KMS-11 (cell line): ENCODE measurements at regions not wholly inside any gene's neighbourhood (a gene's known extent, or its start where the extent isn't known, plus 50 kb on each side); places are given as distances from the start of the nearest gene placed in this dataset.

Experiments used
- H2AFZ ChIP-seq: fragments of 200-600 bp; sonication (generic); 2 replicates; pipeline ENCODE4 v1.6.1; 2016; ENCODE audit warnings: antibody characterized with exemption, mixed run types, low read depth
- H3K27ac ChIP-seq: fragments of 200-600 bp; sonication (generic); 2 replicates; pipeline ENCODE4 v1.6.1; 2016; ENCODE audit warnings: mild to moderate bottlenecking, mixed run types
- H3K27me3 ChIP-seq: fragments of 200-600 bp; sonication (generic); 2 replicates; pipeline ENCODE4 v1.6.1; 2017; ENCODE audit warnings: mild to moderate bottlenecking, low read depth, mixed run types, moderate library complexity; ENCODE audit not compliant: insufficient read depth
- H3K36me3 ChIP-seq: fragments of 200-600 bp; sonication (generic); 2 replicates; pipeline ENCODE4 v1.6.1; 2017; ENCODE audit warnings: mild to moderate bottlenecking, mixed run types; ENCODE audit not compliant: insufficient read depth
- H3K4me1 ChIP-seq: fragments of 200-600 bp; sonication (generic); 2 replicates; pipeline ENCODE4 v1.6.1; 2016; ENCODE audit warnings: mild to moderate bottlenecking, low read depth, mixed run types; ENCODE audit not compliant: poor library complexity, severe bottlenecking
- H3K4me2 ChIP-seq: fragments of 200-600 bp; sonication (generic); 2 replicates; pipeline ENCODE4 v1.7.0; 2016; ENCODE audit warnings: mild to moderate bottlenecking, mixed run types
- H3K4me3 ChIP-seq: fragments of 200-600 bp; sonication (generic); IDR thresholded peaks from 2 replicates; pipeline ENCODE4 v1.6.1; 2017; ENCODE audit warnings: low read depth, low read length, mixed read lengths; ENCODE audit not compliant: insufficient read depth
- H3K79me2 ChIP-seq: fragments of 200-600 bp; sonication (generic); 2 replicates; pipeline ENCODE4 v1.6.1; 2016; ENCODE audit warnings: low read depth, mixed run types; ENCODE audit not compliant: insufficient read depth
- H3K9ac ChIP-seq: fragments of 200-600 bp; sonication (generic); 2 replicates; pipeline ENCODE4 v1.6.1; 2016; ENCODE audit warnings: mild to moderate bottlenecking, mixed run types
- H4K20me1 ChIP-seq: fragments of 200-600 bp; sonication (generic); 2 replicates; pipeline ENCODE4 v1.6.1; 2016; ENCODE audit warnings: mild to moderate bottlenecking, mixed run types; ENCODE audit not compliant: insufficient read depth
- TF ChIP-seq, protein P1 (sequence below): fragments of 200-600 bp; sonication (generic); conservative IDR thresholded peaks from 2 replicates; pipeline ENCODE4 v1.6.1; 2017; ENCODE audit warnings: low read depth, mild to moderate bottlenecking, antibody characterized with exemption, low read length, moderate library complexity, mixed read lengths

DNA sequence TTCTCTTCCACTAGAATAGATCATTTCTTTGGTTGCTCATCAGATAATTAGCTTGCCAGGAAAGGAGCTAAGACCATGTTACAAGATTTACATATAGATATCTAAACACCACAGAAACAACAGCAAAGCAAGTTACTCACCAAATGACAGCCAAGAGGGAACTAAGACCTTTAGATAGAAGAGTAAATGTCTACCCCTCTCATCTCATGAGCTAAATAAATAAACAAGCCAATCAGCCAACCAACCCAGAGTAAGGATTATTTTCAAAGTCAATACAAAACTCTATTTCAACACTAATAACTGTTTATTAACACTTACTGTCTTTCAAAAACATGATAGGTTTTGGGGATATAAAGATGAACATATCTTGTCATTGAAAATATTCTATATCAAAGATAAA is 474.7 kb downstream of the LMO4 start:
- no peak overlapping the region for H3K9ac ChIP-seq
- H3K4me3 ChIP-seq = no peak overlapping the region
- no peak overlapping the region for H3K27ac ChIP-seq
- no peaks in the 10 kb centered on the region for H3K36me3 ChIP-seq
- H2AFZ ChIP-seq = no peak overlapping the region
- TF ChIP-seq, protein P1, sequence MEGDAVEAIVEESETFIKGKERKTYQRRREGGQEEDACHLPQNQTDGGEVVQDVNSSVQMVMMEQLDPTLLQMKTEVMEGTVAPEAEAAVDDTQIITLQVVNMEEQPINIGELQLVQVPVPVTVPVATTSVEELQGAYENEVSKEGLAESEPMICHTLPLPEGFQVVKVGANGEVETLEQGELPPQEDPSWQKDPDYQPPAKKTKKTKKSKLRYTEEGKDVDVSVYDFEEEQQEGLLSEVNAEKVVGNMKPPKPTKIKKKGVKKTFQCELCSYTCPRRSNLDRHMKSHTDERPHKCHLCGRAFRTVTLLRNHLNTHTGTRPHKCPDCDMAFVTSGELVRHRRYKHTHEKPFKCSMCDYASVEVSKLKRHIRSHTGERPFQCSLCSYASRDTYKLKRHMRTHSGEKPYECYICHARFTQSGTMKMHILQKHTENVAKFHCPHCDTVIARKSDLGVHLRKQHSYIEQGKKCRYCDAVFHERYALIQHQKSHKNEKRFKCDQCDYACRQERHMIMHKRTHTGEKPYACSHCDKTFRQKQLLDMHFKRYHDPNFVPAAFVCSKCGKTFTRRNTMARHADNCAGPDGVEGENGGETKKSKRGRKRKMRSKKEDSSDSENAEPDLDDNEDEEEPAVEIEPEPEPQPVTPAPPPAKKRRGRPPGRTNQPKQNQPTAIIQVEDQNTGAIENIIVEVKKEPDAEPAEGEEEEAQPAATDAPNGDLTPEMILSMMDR = no peak
- no peaks in the 10 kb centered on the region for H4K20me1 ChIP-seq
- no peaks in the 10 kb centered on the region for H3K79me2 ChIP-seq
- H3K4me1 ChIP-seq = no peaks in the 10 kb centered on the region
- H3K4me2 ChIP-seq = no peak overlapping the region
- no peaks in the 10 kb centered on the region for H3K27me3 ChIP-seq

DNA sequence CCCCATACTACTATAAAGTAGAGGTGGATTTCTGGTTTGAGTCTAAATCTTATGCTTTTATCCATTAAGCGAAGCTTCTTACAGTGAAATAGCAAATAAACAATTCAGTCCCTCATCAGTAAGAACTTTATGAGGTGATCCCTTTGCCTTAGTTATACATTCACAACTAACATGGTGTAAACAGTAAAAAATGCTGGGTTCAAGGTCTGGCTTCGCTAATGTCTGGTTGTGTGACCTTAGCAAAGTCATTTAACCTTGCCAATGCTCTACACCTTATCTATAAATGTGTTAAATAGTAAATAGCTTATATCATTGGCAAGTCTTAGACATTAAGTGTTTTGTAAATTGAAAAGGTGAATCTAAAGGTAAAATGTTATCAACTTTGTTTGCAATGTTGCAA is 475.4 kb downstream of the LMO4 start:
- H3K4me1 ChIP-seq = no peaks in the 10 kb centered on the region
- H3K27ac ChIP-seq = no peak overlapping the region
- H3K4me2 ChIP-seq = no peak overlapping the region
- no peaks in the 10 kb centered on the region for H4K20me1 ChIP-seq
- H3K79me2 ChIP-seq = no peaks in the 10 kb centered on the region
- no peak overlapping the region for H3K9ac ChIP-seq
- TF ChIP-seq, protein P1 = no peak
- no peak overlapping the region for H3K4me3 ChIP-seq
- H3K36me3 ChIP-seq = no peaks in the 10 kb centered on the region
- H3K27me3 ChIP-seq = no peaks in the 10 kb centered on the region
- no peak overlapping the region for H2AFZ ChIP-seq

DNA sequence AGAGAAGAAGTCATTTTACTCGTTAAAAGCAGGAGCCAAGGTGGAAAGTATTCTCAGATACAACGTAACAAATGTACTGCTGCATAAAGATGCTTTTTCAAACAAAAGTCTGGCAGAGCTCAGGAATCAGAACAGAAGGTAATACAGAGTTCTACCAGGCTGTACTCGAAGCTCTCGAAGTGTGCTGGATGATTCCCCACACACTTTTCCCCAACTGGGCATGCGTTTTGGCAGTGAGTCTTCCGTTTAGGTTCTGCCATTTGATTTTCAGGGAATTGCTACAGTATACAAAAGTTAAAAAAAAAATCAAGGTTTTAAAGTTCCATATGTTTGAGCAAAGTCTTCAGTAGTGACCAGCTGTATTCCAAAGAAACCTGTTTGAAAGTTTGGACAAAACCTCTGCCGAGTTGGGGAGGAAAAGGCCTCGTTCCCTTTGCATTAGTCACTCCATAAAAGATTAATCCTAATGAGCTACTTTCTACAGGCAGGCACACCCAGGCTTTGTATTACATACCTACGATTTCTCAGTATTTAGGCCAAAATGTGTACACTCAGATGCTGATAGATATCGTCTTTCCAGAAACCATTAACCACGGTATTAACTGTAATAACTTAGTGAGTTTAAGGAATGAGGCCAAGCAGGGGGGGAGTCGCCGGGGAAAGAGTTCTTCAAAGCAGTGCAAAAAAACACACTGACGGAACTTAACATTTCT is 477.1 kb downstream of the LMO4 start:
- Histone ChIP-seq H3K27me3 (no peaks in the 10 kb centered on the region), H3K4me1 (no peaks in the 10 kb centered on the region), H3K4me2 (no peak overlapping the region), H4K20me1 (no peaks in the 10 kb centered on the region), H3K4me3 (no peak overlapping the region), H3K79me2 (no peaks in the 10 kb centered on the region), H3K9ac (no peak overlapping the region), H3K36me3 (no peaks in the 10 kb centered on the region), H3K27ac (no peak overlapping the region), H2AFZ (no peak overlapping the region)
- TF ChIP-seq, protein P1 = no peak

DNA sequence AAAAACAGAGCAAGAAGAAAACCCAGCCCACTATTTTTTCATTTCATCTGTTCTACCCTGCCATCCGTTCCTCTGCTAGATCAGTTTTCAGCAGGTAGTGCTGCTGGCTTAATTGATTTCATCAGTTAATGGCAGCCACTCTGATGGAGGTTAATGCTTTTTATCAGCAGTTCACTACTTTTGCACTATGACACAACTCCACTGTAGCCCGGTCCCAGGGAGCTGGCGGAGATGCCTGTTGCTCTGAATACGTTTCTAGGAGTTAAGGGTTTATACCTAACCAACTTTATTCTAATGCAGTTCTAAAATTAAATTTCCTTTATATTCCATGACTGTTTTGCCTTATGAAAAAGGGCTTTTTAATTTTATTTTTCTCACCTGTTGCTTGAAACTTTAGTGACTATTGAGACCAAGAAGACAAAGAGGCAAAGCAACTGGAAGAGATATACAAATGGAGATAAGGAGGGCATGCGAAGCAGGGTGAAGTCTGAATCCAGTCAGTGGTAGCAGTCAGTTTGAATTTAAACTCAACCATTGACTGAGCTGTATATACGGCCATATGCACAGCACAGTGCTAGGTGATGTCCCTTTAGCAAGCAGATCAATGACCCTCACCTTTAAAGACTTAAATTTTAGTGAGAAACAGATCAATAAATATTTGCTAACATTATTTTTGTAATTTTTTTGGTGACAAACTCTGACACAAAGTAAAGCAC is 477.9 kb downstream of the LMO4 start:
- Histone ChIP-seq H3K4me2 (no peak overlapping the region), H3K79me2 (no peaks in the 10 kb centered on the region), H4K20me1 (no peaks in the 10 kb centered on the region), H3K27ac (no peak overlapping the region), H3K9ac (no peak overlapping the region), H3K27me3 (no peaks in the 10 kb centered on the region), H3K36me3 (no peaks in the 10 kb centered on the region), H3K4me1 (no peaks in the 10 kb centered on the region), H3K4me3 (no peak overlapping the region), H2AFZ (no peak overlapping the region)
- TF ChIP-seq, protein P1 = no peak
